Umbilical cord (tissue), 1 donor: ENCODE measurements at regions not wholly inside any gene's neighbourhood (a gene's known extent, or its start where the extent isn't known, plus 50 kb on each side); places are given as distances from the start of the nearest gene placed in this dataset.
"Not testable (repeated sequence)": the region's sequence is repeated elsewhere in the genome, so short reads cannot be mapped to it uniquely, and the experiment has no call there.

Source experiments
- DNase-seq: peaks from one replicate; pipeline ENCODE4 v3.0.0-alpha.2; 2015; ENCODE audit warnings: low spot score

GRCh38 chr17:14553847-14554246, 253.0 kb downstream of the HS3ST3B1 start:
- no peak for DNase-seq

- no peak for DNase-seq
These were observed 251.4 kb downstream of the HS3ST3B1 start for GRCh38 chr17:14552306-14552705.

GRCh38 chr17:14547556-14547955, 246.7 kb downstream of the HS3ST3B1 start:
- no peak for DNase-seq

GRCh38 chr17:14547016-14547415, 246.1 kb downstream of the HS3ST3B1 start:
- no peak for DNase-seq

GRCh38 chr17:14545156-14545906, 244.4 kb downstream of the HS3ST3B1 start:
- DNase-seq, result no peak

GRCh38 chr17:14541714-14542113, 240.8 kb downstream of the HS3ST3B1 start:
- DNase-seq, result no peak

- DNase-seq, result no peak
These were observed 238.9 kb downstream of the HS3ST3B1 start for GRCh38 chr17:14539801-14540200.

GRCh38 chr17:14532242-14532641, 231.4 kb downstream of the HS3ST3B1 start:
- not testable (repeated sequence) for DNase-seq

- DNase-seq, result no peak
These were observed 224.9 kb downstream of the HS3ST3B1 start for GRCh38 chr17:14525551-14526455.

GRCh38 chr17:14522795-14523387, 222.0 kb downstream of the HS3ST3B1 start:
- no peak for DNase-seq

GRCh38 chr17:14518919-14519318, 218.0 kb downstream of the HS3ST3B1 start:
- not testable (repeated sequence) for DNase-seq

- no peak for DNase-seq
These were observed 214.1 kb downstream of the HS3ST3B1 start for GRCh38 chr17:14514973-14515372.

- DNase-seq, result no peak
These were observed 213.0 kb downstream of the HS3ST3B1 start for GRCh38 chr17:14513835-14514234.

GRCh38 chr17:14510136-14510535, 209.3 kb downstream of the HS3ST3B1 start:
- no peak for DNase-seq

GRCh38 chr17:14508156-14508555, 207.3 kb downstream of the HS3ST3B1 start:
- DNase-seq, result no peak

- no peak for DNase-seq
These were observed 205.5 kb downstream of the HS3ST3B1 start for GRCh38 chr17:14506364-14506763.

GRCh38 chr17:14505606-14506005, 204.7 kb downstream of the HS3ST3B1 start:
- DNase-seq, result no peak

GRCh38 chr17:14499976-14500375, 199.1 kb downstream of the HS3ST3B1 start:
- no peak for DNase-seq

- DNase-seq, result no peak
These were observed 197.9 kb downstream of the HS3ST3B1 start for GRCh38 chr17:14498812-14499211.

GRCh38 chr17:14494161-14494560, 193.3 kb downstream of the HS3ST3B1 start:
- DNase-seq, result no peak

GRCh38 chr17:14489986-14490385, 189.1 kb downstream of the HS3ST3B1 start:
- no peak for DNase-seq

GRCh38 chr17:14488958-14489550, 188.2 kb downstream of the HS3ST3B1 start:
- no peak for DNase-seq
